Nephron progenitor cell (in vitro differentiated cells): ENCODE measurements at regions not wholly inside any gene's neighbourhood (a gene's known extent, or its start where the extent isn't known, plus 50 kb on each side); places are given as distances from the start of the nearest gene placed in this dataset.

Experiments
- DNase-seq: peaks from one replicate; pipeline ENCODE4 v3.0.0; 2021
- H3K27ac Mint-ChIP-seq: 2 replicates; pipeline ENCODE4 v1.8.0; 2021; ENCODE audit warnings: mild to moderate bottlenecking, moderate library complexity, mixed read lengths
- H3K27me3 Mint-ChIP-seq: 2 replicates; pipeline ENCODE4 v1.8.0; 2021; ENCODE audit warnings: mild to moderate bottlenecking, low read depth, mixed read lengths; ENCODE audit not compliant: poor library complexity
- H3K36me3 Mint-ChIP-seq: 2 replicates; pipeline ENCODE4 v1.8.0; 2021; ENCODE audit warnings: low read depth, mixed read lengths
- H3K4me1 Mint-ChIP-seq: 2 replicates; pipeline ENCODE4 v1.8.0; 2021; ENCODE audit warnings: mixed read lengths
- H3K4me3 Mint-ChIP-seq: 2 replicates; pipeline ENCODE4 v1.8.0; 2021; ENCODE audit warnings: mild to moderate bottlenecking, moderate library complexity, mixed read lengths
- H3K9me3 Mint-ChIP-seq: 2 replicates; pipeline ENCODE4 v1.8.0; 2021; ENCODE audit warnings: mild to moderate bottlenecking, moderate library complexity, mixed read lengths
- TF ChIP-seq, protein P1 (sequence below): fragments of 200-600 bp; sonication (generic); IDR thresholded peaks from 2 replicates; pipeline ENCODE4 v1.5.0; 2021; ENCODE audit warnings: antibody characterized with exemption

- Mint-ChIP-seq H3K4me1 (peaks cover 12% of the 10 kb centered on the region), H3K9me3 (no peaks in the 10 kb centered on the region), H3K27me3 (peaks cover 2% of the 10 kb centered on the region), H3K27ac (no peak overlapping the region), H3K36me3 (no peaks in the 10 kb centered on the region), H3K4me3 (no peak overlapping the region)
- no peak for DNase-seq
- TF ChIP-seq, protein P1, sequence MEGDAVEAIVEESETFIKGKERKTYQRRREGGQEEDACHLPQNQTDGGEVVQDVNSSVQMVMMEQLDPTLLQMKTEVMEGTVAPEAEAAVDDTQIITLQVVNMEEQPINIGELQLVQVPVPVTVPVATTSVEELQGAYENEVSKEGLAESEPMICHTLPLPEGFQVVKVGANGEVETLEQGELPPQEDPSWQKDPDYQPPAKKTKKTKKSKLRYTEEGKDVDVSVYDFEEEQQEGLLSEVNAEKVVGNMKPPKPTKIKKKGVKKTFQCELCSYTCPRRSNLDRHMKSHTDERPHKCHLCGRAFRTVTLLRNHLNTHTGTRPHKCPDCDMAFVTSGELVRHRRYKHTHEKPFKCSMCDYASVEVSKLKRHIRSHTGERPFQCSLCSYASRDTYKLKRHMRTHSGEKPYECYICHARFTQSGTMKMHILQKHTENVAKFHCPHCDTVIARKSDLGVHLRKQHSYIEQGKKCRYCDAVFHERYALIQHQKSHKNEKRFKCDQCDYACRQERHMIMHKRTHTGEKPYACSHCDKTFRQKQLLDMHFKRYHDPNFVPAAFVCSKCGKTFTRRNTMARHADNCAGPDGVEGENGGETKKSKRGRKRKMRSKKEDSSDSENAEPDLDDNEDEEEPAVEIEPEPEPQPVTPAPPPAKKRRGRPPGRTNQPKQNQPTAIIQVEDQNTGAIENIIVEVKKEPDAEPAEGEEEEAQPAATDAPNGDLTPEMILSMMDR = no peak
These were observed 398.8 kb downstream of the SEC16B start for GRCh38 chr1:177571076-177571475.

- Mint-ChIP-seq H3K27ac (no peak overlapping the region), H3K27me3 (no peaks in the 10 kb centered on the region), H3K4me1 (peaks cover 12% of the 10 kb centered on the region), H3K9me3 (no peaks in the 10 kb centered on the region), H3K36me3 (no peaks in the 10 kb centered on the region), H3K4me3 (no peak overlapping the region)
- no peak for DNase-seq
- TF ChIP-seq, protein P1 = no peak
These were observed 398.7 kb downstream of the BRINP2 start for GRCh38 chr1:177569476-177569875.

- Mint-ChIP-seq H3K27me3 (no peaks in the 10 kb centered on the region), H3K36me3 (no peaks in the 10 kb centered on the region), H3K27ac (no peak overlapping the region), H3K9me3 (no peaks in the 10 kb centered on the region), H3K4me1 (peaks cover 12% of the 10 kb centered on the region), H3K4me3 (no peak overlapping the region)
- no peak for DNase-seq
- TF ChIP-seq, protein P1 = no peak
These were observed 397.9 kb downstream of the BRINP2 start for GRCh38 chr1:177568622-177569021.

DNA sequence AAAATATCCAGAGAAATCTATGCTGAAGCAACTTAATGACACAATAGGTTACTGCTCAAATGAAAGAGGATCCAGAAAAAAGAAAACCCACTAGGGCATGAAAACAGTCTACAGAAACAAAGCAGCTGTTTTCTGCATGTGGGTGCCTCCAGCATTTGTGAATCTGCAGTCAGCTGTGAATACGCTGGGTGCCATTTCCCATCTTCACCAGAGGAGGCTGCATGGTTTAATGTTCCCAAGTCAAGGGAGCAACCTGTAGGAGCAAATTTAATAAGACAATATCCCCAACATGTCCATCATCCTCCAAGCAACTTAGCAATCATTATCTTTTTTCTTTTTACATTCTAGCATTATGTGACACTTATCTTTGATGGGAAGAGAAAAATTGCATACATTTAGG, 396.6 kb downstream of the BRINP2 start:
- peak; percentile 4 for DNase-seq
- no peak overlapping the region for H3K27ac Mint-ChIP-seq
- no peaks in the 10 kb centered on the region for H3K36me3 Mint-ChIP-seq
- H3K4me1 Mint-ChIP-seq = peaks cover 12% of the 10 kb centered on the region
- no peaks in the 10 kb centered on the region for H3K27me3 Mint-ChIP-seq
- TF ChIP-seq, protein P1 = no peak
- H3K4me3 Mint-ChIP-seq = no peak overlapping the region
- H3K9me3 Mint-ChIP-seq = no peaks in the 10 kb centered on the region

- TF ChIP-seq, protein P1 = no peak
- no peak for DNase-seq
- H3K27me3 Mint-ChIP-seq = no peaks in the 10 kb centered on the region
These were observed 395.7 kb downstream of the BRINP2 start for GRCh38 chr1:177566495-177566894.

GRCh38 chr1:177561436-177561835, 390.7 kb downstream of the BRINP2 start:
- TF ChIP-seq, protein P1 = no peak
- H3K9me3 Mint-ChIP-seq = peaks cover 15% of the 10 kb centered on the region
- H3K27me3 Mint-ChIP-seq = peaks cover 1% of the 10 kb centered on the region
- no peaks in the 10 kb centered on the region for H3K4me1 Mint-ChIP-seq
- DNase-seq = no peak
- H3K27ac Mint-ChIP-seq = no peak overlapping the region
- H3K36me3 Mint-ChIP-seq = no peaks in the 10 kb centered on the region
- H3K4me3 Mint-ChIP-seq = no peak overlapping the region

More at GRCh38 chr1:177566495-177566894, 395.7 kb downstream of the BRINP2 start:
- no peaks in the 10 kb centered on the region for H3K36me3 Mint-ChIP-seq
- no peaks in the 10 kb centered on the region for H3K9me3 Mint-ChIP-seq
- H3K27ac Mint-ChIP-seq = no peak overlapping the region
- H3K4me3 Mint-ChIP-seq = no peak overlapping the region
- peaks cover 12% of the 10 kb centered on the region for H3K4me1 Mint-ChIP-seq
